ENCODE measurements at regions not wholly inside any gene's neighbourhood (a gene's known extent, or its start where the extent isn't known, plus 50 kb on each side); places are given as distances from the start of the nearest gene placed in this dataset.

- Histone ChIP-seq H3K4me1 (ENCODE audit: control insufficient read depth in 1 of 2, low read depth in 2 of 2) (no peaks in the 10 kb centered on the region), H3K27me3 (replicated peaks; ENCODE audit: insufficient read depth) (no peaks in the 10 kb centered on the region), H3K9me3 (no peaks in the 10 kb centered on the region), H3K27ac (no peak overlapping the region), H3K4me3 (no peak overlapping the region), H3K36me3 (no peaks in the 10 kb centered on the region)
- ATAC-seq (ENCODE audit: insufficient number of reproducible peaks, low FRiP score, low read depth) (no peak), DNase-seq (ENCODE audit: low spot score) (no peak)
- no peak for TF ChIP-seq CTCF (IDR thresholded peaks at IDR 0.05)
Observed at GRCh38 chr5:63650581-63650980, 311.7 kb downstream of the HTR1A start.

GRCh38 chr5:63648376-63648775 lies 313.9 kb downstream of the HTR1A start:
- no peaks in the 10 kb centered on the region for H3K4me1 ChIP-seq (ENCODE audit: control insufficient read depth in 1 of 2, low read depth in 2 of 2)

GRCh38 chr5:63629951-63630630 lies 332.2 kb downstream of the HTR1A start:
- no peaks in the 10 kb centered on the region for H3K4me1 ChIP-seq (ENCODE audit: control insufficient read depth in 1 of 2, low read depth in 2 of 2)
- no peaks in the 10 kb centered on the region for H3K36me3 ChIP-seq
- H3K4me3 ChIP-seq = no peak overlapping the region
- ATAC-seq (ENCODE audit: insufficient number of reproducible peaks, low FRiP score, low read depth) = no peak
- H3K27ac ChIP-seq = no peak overlapping the region
- TF ChIP-seq CTCF (IDR thresholded peaks at IDR 0.05) = no peak
- no peaks in the 10 kb centered on the region for H3K27me3 ChIP-seq (replicated peaks; ENCODE audit: insufficient read depth)
- H3K9me3 ChIP-seq = no peaks in the 10 kb centered on the region
- no peak for DNase-seq (ENCODE audit: low spot score)

More at GRCh38 chr5:63648376-63648775, 313.9 kb downstream of the HTR1A start:
- H3K27me3 ChIP-seq (replicated peaks; ENCODE audit: insufficient read depth) = no peaks in the 10 kb centered on the region
- TF ChIP-seq CTCF (IDR thresholded peaks at IDR 0.05) = no peak
- H3K27ac ChIP-seq = no peak overlapping the region
- H3K4me3 ChIP-seq = no peak overlapping the region
- no peaks in the 10 kb centered on the region for H3K36me3 ChIP-seq
- no peaks in the 10 kb centered on the region for H3K9me3 ChIP-seq
- no peak for ATAC-seq (ENCODE audit: insufficient number of reproducible peaks, low FRiP score, low read depth)
- DNase-seq (ENCODE audit: low spot score) = no peak

GRCh38 chr5:63613442-63613841 lies 348.8 kb downstream of the HTR1A start:
- TF ChIP-seq CTCF (IDR thresholded peaks at IDR 0.05) = no peak
- H3K4me3 ChIP-seq = no peak overlapping the region
- no peaks in the 10 kb centered on the region for H3K4me1 ChIP-seq (ENCODE audit: control insufficient read depth in 1 of 2, low read depth in 2 of 2)
- no peak overlapping the region for H3K27ac ChIP-seq
- H3K27me3 ChIP-seq (replicated peaks; ENCODE audit: insufficient read depth) = no peaks in the 10 kb centered on the region
- DNase-seq (ENCODE audit: low spot score) = no peak
- H3K36me3 ChIP-seq = no peaks in the 10 kb centered on the region
- ATAC-seq (ENCODE audit: insufficient number of reproducible peaks, low FRiP score, low read depth) = no peak
- no peaks in the 10 kb centered on the region for H3K9me3 ChIP-seq

- ATAC-seq (ENCODE audit: insufficient number of reproducible peaks, low FRiP score, low read depth) = no peak
- DNase-seq (ENCODE audit: low spot score) = no peak
- Histone ChIP-seq H3K9me3 (no peaks in the 10 kb centered on the region), H3K4me3 (no peak overlapping the region), H3K36me3 (no peaks in the 10 kb centered on the region), H3K27me3 (replicated peaks; ENCODE audit: insufficient read depth) (no peaks in the 10 kb centered on the region), H3K4me1 (ENCODE audit: control insufficient read depth in 1 of 2, low read depth in 2 of 2) (no peaks in the 10 kb centered on the region), H3K27ac (no peak overlapping the region)
- TF ChIP-seq CTCF (IDR thresholded peaks at IDR 0.05) = no peak
Observed at GRCh38 chr5:63603996-63604395, 358.2 kb downstream of the HTR1A start.
